HepG2 (cell line): ENCODE measurements at regions not wholly inside any gene's neighbourhood (a gene's known extent, or its start where the extent isn't known, plus 50 kb on each side); places are given as distances from the start of the nearest gene placed in this dataset.

Experiments
- ATAC-seq: fragments of 200-7000 bp; cut with Tn5 transposase; 3 replicates; pipeline ENCODE4 v1.9.1; 2020; ENCODE audit warnings: mild to moderate bottlenecking, moderate library complexity
- BruUV-seq: library from RNA; stranded (reverse); fragments of 400-500 nt; replicated peaks from 2 replicates; lab custom pipeline; 2021; lab: Mats Ljungman, UMichigan
- CTCF ChIA-PET: fragments of 300-600 bp; formaldehyde crosslinking; extraction: SDS; loops from one replicate; lab custom pipeline; 2021; ENCODE audit warnings: low total read pairs, inconsistent platforms, low intra/inter-chr PET ratio; lab: Yijun Ruan, JAX
- POLR2A ChIA-PET: fragments of 350-600 bp; sonication (Branson Sonifier 250); formaldehyde crosslinking; loops from one replicate; lab custom pipeline; 2020; ENCODE audit warnings: antibody characterized with exemption, inconsistent platforms; lab: Yijun Ruan, JAX
- DNase-seq: peaks from one replicate; pipeline ENCODE4 v3.0.0-alpha.2; 2015; ENCODE audit warnings: low spot score
- FAIRE-seq: peaks from 3 replicates; lab custom pipeline; 2011; peaks lifted over from hg19 to GRCh38; lab: Jason Lieb, UNC
- H2AFZ ChIP-seq: one replicate; pipeline ENCODE4 v1.6.1; 2011; ENCODE audit warnings: low read length, inconsistent platforms
- H3K27ac ChIP-seq: fragments of 300-600 bp; 3 replicates; pipeline ENCODE4 v1.8.0; 2011; ENCODE audit warnings: mixed run types, mild to moderate bottlenecking, mixed read lengths, low read length, inconsistent platforms; ENCODE audit not compliant: insufficient read depth; ENCODE audit errors: extremely low read length
- H3K27me3 ChIP-seq, 2 experiments: fragments of 200-600 bp in 1 of 2; 2 replicates in 1 of 2; 3 replicates in 1 of 2; pipeline versions ENCODE4 v1.6.0 to v1.8.0; 2011; ENCODE audit warnings: low read length in 2 of 2, mild to moderate bottlenecking in 2 of 2, moderate library complexity in 2 of 2, inconsistent platforms in 1 of 2; ENCODE audit not compliant: insufficient read depth in 2 of 2, control insufficient read depth in 1 of 2
- H3K36me3 ChIP-seq, 2 experiments: fragments of 200-600 bp in 1 of 2; replicated peaks in 1 of 2; 2 replicates in 1 of 2; 3 replicates in 1 of 2; pipeline versions ENCODE4 v1.5.1 to v1.8.0; 2011; ENCODE audit warnings: low read length in 2 of 2, inconsistent platforms in 1 of 2; ENCODE audit not compliant: insufficient read depth in 2 of 2, control insufficient read depth in 1 of 2
- H3K4me1 ChIP-seq: 2 replicates; pipeline ENCODE4 v1.5.1; 2012; ENCODE audit warnings: low read length, inconsistent platforms; ENCODE audit not compliant: insufficient read depth
- H3K4me2 ChIP-seq: 2 replicates; pipeline ENCODE4 v1.6.0; 2011; ENCODE audit warnings: low read depth, low read length, inconsistent platforms
- H3K4me3 ChIP-seq, 3 experiments: fragments of 200-600 bp in 1 of 3; sonication (generic), shearing (Covaris generic) in 1 of 3; replicated peaks in 1 of 3; 2 replicates each; pipeline ENCODE4 v1.5.1; 2011 to 2016; ENCODE audit warnings: low read length in 3 of 3, inconsistent platforms in 2 of 3, low read depth in 2 of 3, mild to moderate bottlenecking in 2 of 3, control low read depth in 1 of 3, mixed read lengths in 1 of 3; ENCODE audit not compliant: insufficient read depth in 1 of 3
- H3K79me2 ChIP-seq: one replicate; pipeline ENCODE4 v1.6.1; 2011; ENCODE audit warnings: low read length, inconsistent platforms; ENCODE audit not compliant: insufficient read depth
- H3K9ac ChIP-seq: 2 replicates; pipeline ENCODE4 v1.6.0; 2011; ENCODE audit warnings: mild to moderate bottlenecking, low read depth, low read length, inconsistent platforms; ENCODE audit not compliant: insufficient read depth
- H3K9me3 ChIP-seq: 2 replicates; pipeline ENCODE4 v1.5.1; 2012; ENCODE audit warnings: mild to moderate bottlenecking, low read length
- H4K20me1 ChIP-seq: 2 replicates; pipeline ENCODE4 v1.6.0; 2011; ENCODE audit warnings: inconsistent platforms, mild to moderate bottlenecking, low read length, moderate library complexity; ENCODE audit not compliant: insufficient read depth
- BATF2 ChIP-seq: sonication (generic); formaldehyde crosslinking; IDR thresholded peaks from 2 replicates; pipeline ENCODE4 v1.8.0; 2022; ENCODE audit warnings: mild to moderate bottlenecking, missing genetic modification reagents, moderate library complexity
- E2F1 ChIP-seq: sonication (generic); formaldehyde crosslinking; IDR thresholded peaks from 2 replicates; pipeline ENCODE4 v1.5.0; 2020; ENCODE audit warnings: missing genetic modification reagents
- ELF3 ChIP-seq: IDR thresholded peaks from 2 replicates; pipeline ENCODE4 v1.6.1; 2016; ENCODE audit warnings: missing genetic modification reagents, missing compliant biosample characterization
- JUNB ChIP-seq: sonication (generic); formaldehyde crosslinking; IDR thresholded peaks from 2 replicates; pipeline ENCODE4 v1.8.0; 2022; ENCODE audit warnings: missing genetic modification reagents, mild to moderate bottlenecking, borderline replicate concordance
- MTA3 ChIP-seq: sonication (generic); formaldehyde crosslinking; IDR thresholded peaks from 2 replicates; pipeline ENCODE4 v1.4.0; 2020; ENCODE audit warnings: missing genetic modification reagents
- MTF2 ChIP-seq: sonication (generic); formaldehyde crosslinking; IDR thresholded peaks from 2 replicates; pipeline ENCODE4 v1.5.0; 2020; ENCODE audit warnings: missing genetic modification reagents, borderline replicate concordance
- NONO ChIP-seq, 2 experiments: fragments of 450-650 bp in 1 of 2; sonication (generic) in 1 of 2; formaldehyde crosslinking in 1 of 2; IDR thresholded peaks in 1 of 2; conservative IDR thresholded peaks in 1 of 2; 2 replicates each; pipeline versions ENCODE4 v1.6.1 to v1.8.0; 2017 to 2022; ENCODE audit warnings: mild to moderate bottlenecking in 1 of 2, missing genetic modification reagents in 1 of 2, moderate library complexity in 1 of 2
- SP2 ChIP-seq: sonication (generic); formaldehyde crosslinking; IDR thresholded peaks from 2 replicates; pipeline ENCODE4 v1.5.1; 2020; ENCODE audit warnings: mild to moderate bottlenecking, missing genetic modification reagents
- TBX2 ChIP-seq: sonication (generic); formaldehyde crosslinking; IDR thresholded peaks from 2 replicates; pipeline ENCODE4 v1.5.0; 2020; ENCODE audit warnings: missing genetic modification reagents, mild to moderate bottlenecking, borderline replicate concordance
- TOPORS ChIP-seq: sonication (generic); formaldehyde crosslinking; IDR thresholded peaks from 2 replicates; pipeline ENCODE4 v1.8.0; 2023; ENCODE audit warnings: mild to moderate bottlenecking, missing genetic modification reagents
- ZBTB21 ChIP-seq: sonication (generic); formaldehyde crosslinking; IDR thresholded peaks from 2 replicates; pipeline ENCODE4 v1.4.0; 2020; ENCODE audit warnings: missing genetic modification reagents
- ZFP91 ChIP-seq: sonication (generic); formaldehyde crosslinking; IDR thresholded peaks from 2 replicates; pipeline ENCODE4 v1.9.0; 2022; ENCODE audit warnings: missing genetic modification reagents, mild to moderate bottlenecking, borderline replicate concordance
- ZNF335 ChIP-seq: sonication (generic); formaldehyde crosslinking; IDR thresholded peaks from 2 replicates; pipeline ENCODE4 v1.4.0; 2020; ENCODE audit warnings: missing genetic modification reagents
- ZNF343 ChIP-seq: sonication (generic); formaldehyde crosslinking; IDR thresholded peaks from 2 replicates; pipeline ENCODE4 v1.4.0; 2020; ENCODE audit warnings: mild to moderate bottlenecking, missing genetic modification reagents
- ZNF639 ChIP-seq: conservative IDR thresholded peaks from 2 replicates; pipeline ENCODE4 v1.6.1; 2018; ENCODE audit warnings: missing genetic modification reagents
- WGBS: methylation state at CpG from one replicate; pipeline ENCODE4 v1.1.6; 2017; ENCODE audit warnings: low lambda C conversion rate; 5-methylcytosine and 5-hydroxymethylcytosine counted together
- in situ Hi-C: cut with HindIII; loops from 2 replicates; pipeline ENCODE4 v1.10.0; 2017; ENCODE audit warnings: low pct_unique_long_range_greater_than_20kb; ENCODE audit not compliant: extremely low pct_ligation_motif_present
- intact Hi-C: fragments of 100-400 bp; cut with micrococcal nuclease; formaldehyde crosslinking; loops from one replicate; pipeline ENCODE4 v1.10.0; 2022; ENCODE audit not compliant: unreplicated experiment

DNA sequence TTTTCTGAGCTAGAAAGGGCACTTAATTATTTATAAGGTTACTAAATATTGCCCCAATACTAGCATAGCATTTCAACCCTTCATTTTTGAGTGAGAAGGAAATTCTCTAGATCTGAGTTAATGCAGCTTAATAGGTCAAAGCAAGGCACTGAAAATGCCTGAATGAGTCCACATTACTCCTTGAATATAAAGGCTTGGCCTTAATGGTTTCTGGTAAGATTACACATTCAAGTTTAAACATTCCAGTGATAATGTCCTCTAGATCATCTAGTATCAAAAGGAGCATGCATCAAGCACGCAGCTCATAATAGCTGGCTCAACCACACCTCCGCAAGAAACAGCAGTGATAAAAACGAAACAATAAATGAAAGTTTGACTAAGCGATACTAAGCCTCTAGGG lies 87.5 kb downstream of the SPANXN3 start:
- FAIRE-seq = no peak
- H3K9ac ChIP-seq = no peak overlapping the region
- intact Hi-C loops (no loop called here), in situ Hi-C loops (no loop called here)
- DNase-seq = no peak
- BruUV-seq = no TSS peak
- H2AFZ ChIP-seq = no peak overlapping the region
- no peaks in the 10 kb centered on the region for H3K4me1 ChIP-seq
- TF ChIP-seq NONO (IDR thresholded peaks at IDR 0.05) = no peak
- no peak for TF ChIP-seq NONO (CRISPR knock-in tag; conservative IDR thresholded peaks at IDR 0.05)
- TF ChIP-seq TOPORS (CRISPR knock-in tag) = no peak
- no peak for TF ChIP-seq ZBTB21 (CRISPR knock-in tag)
- TF ChIP-seq JUNB (CRISPR knock-in tag) = no peak
- no peak for TF ChIP-seq E2F1 (CRISPR knock-in tag)
- TF ChIP-seq ELF3 (CRISPR knock-in tag) = no peak
- TF ChIP-seq ZNF343 = no peak
- H3K4me3 ChIP-seq = no peak overlapping the region
- no peaks in the 10 kb centered on the region for H3K36me3 ChIP-seq
- H3K9me3 ChIP-seq = peaks cover 30% of the 10 kb centered on the region
- no peaks in the 10 kb centered on the region for H4K20me1 ChIP-seq
- CTCF ChIA-PET = no interaction called here
- POLR2A ChIA-PET = no interaction called here
- 3% methylated on average over 4 of the region's 4 CpGs for WGBS
- no peaks in the 10 kb centered on the region for H3K27me3 ChIP-seq
- no peaks in the 10 kb centered on the region for H3K79me2 ChIP-seq
- no peak overlapping the region for H3K4me2 ChIP-seq
- ATAC-seq = no peak
- H3K27ac ChIP-seq = no peak overlapping the region

DNA sequence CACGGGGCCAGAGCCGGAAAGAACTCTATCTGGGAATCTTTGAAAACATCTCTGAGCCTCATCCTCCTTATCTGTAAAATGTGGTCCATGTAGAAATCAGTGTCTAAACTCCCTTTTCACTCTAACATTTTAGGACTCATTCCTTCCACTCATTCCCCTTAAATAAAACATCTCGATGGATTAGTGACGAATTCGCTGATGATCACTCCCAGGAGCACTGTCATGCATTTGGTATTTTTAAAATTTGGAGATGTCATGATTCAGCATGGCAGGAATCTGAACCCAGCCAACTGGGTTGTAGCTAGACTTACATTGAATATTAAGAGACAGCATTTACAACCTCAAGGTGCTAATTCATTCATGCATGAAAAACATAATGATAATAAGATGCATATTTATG lies 88.1 kb downstream of the SPANXN3 start:
- 0% methylated on average over 4 of the region's 5 CpGs for WGBS
- in situ Hi-C loops = no loop called here
- no peak overlapping the region for H3K9ac ChIP-seq
- intact Hi-C loops = no loop called here
- ChIA-PET CTCF (no interaction called here), POLR2A (no interaction called here)
- H3K27ac ChIP-seq = no peak overlapping the region
- ATAC-seq (no peak), FAIRE-seq (no peak), DNase-seq (no peak)
- no peaks in the 10 kb centered on the region for H3K79me2 ChIP-seq
- no peak overlapping the region for H3K4me3 ChIP-seq
- H3K4me2 ChIP-seq = no peak overlapping the region
- no peaks in the 10 kb centered on the region for H3K27me3 ChIP-seq
- no peaks in the 10 kb centered on the region for H3K36me3 ChIP-seq
- no peaks in the 10 kb centered on the region for H3K4me1 ChIP-seq
- no peaks in the 10 kb centered on the region for H4K20me1 ChIP-seq
- BruUV-seq = no TSS peak
- no peak overlapping the region for H2AFZ ChIP-seq
- H3K9me3 ChIP-seq = peaks cover 30% of the 10 kb centered on the region
- no peak for TF ChIP-seq MTF2
- no peak for TF ChIP-seq MTA3 (CRISPR knock-in tag)
- TF ChIP-seq ZFP91 (CRISPR knock-in tag) = no peak
- TF ChIP-seq ZNF639 = no peak
- no peak for TF ChIP-seq SP2 (CRISPR knock-in tag)
- no peak for TF ChIP-seq ZNF335
- no peak for TF ChIP-seq TBX2
- TF ChIP-seq BATF2 (CRISPR knock-in tag) = no peak
